Loucy (cell line): ENCODE measurements at regions not wholly inside any gene's neighbourhood (a gene's known extent, or its start where the extent isn't known, plus 50 kb on each side); places are given as distances from the start of the nearest gene placed in this dataset.

ENCODE experiments used
- H2AFZ ChIP-seq: fragments of 200-600 bp; sonication (generic); 2 replicates; pipeline ENCODE4 v1.6.0; 2016; ENCODE audit warnings: antibody characterized with exemption, mild to moderate bottlenecking, low read length, moderate library complexity
- H3F3A ChIP-seq: fragments of 200-600 bp; 2 replicates; pipeline ENCODE4 v1.6.0; 2016; ENCODE audit warnings: antibody characterized with exemption, low read depth, mild to moderate bottlenecking
- H3K27me3 ChIP-seq: fragments of 200-600 bp; sonication (generic); 2 replicates; pipeline ENCODE4 v1.6.1; 2014; ENCODE audit warnings: low read length, mild to moderate bottlenecking; ENCODE audit not compliant: insufficient read depth, poor library complexity, severe bottlenecking
- H3K36me3 ChIP-seq: fragments of 200-600 bp; sonication (generic); 2 replicates; pipeline ENCODE4 v1.6.1; 2016; ENCODE audit warnings: low read length; ENCODE audit not compliant: insufficient read depth
- H3K4me1 ChIP-seq: fragments of 200-600 bp; sonication (generic); 2 replicates; pipeline ENCODE4 v1.5.1; 2014; ENCODE audit warnings: low read length, mild to moderate bottlenecking; ENCODE audit not compliant: insufficient read depth, poor library complexity, severe bottlenecking
- H3K4me2 ChIP-seq: fragments of 200-600 bp; sonication (generic); 2 replicates; pipeline ENCODE4 v1.6.0; 2014; ENCODE audit warnings: antibody characterized with exemption, low read length, low read depth, mild to moderate bottlenecking; ENCODE audit not compliant: poor library complexity, severe bottlenecking
- H3K4me3 ChIP-seq: fragments of 200-600 bp; sonication (generic); 2 replicates; pipeline ENCODE4 v1.5.1; 2014; ENCODE audit warnings: low read length, mild to moderate bottlenecking, mixed read lengths; ENCODE audit not compliant: poor library complexity, severe bottlenecking
- H3K79me2 ChIP-seq: fragments of 200-600 bp; sonication (generic); 2 replicates; pipeline ENCODE4 v1.6.1; 2014; ENCODE audit warnings: low read length; ENCODE audit not compliant: insufficient read depth
- H3K9ac ChIP-seq: fragments of 200-600 bp; sonication (generic); 2 replicates; pipeline ENCODE4 v1.6.0; 2014; ENCODE audit warnings: mild to moderate bottlenecking, low read depth, low read length, moderate library complexity; ENCODE audit not compliant: poor library complexity, severe bottlenecking
- H3K9me2 ChIP-seq: fragments of 200-600 bp; sonication (generic); replicated peaks from 2 replicates; pipeline ENCODE4 v1.6.1; 2016; ENCODE audit warnings: low read depth, low read length, mixed read lengths
- H3K9me3 ChIP-seq: fragments of 200-600 bp; sonication (generic); 2 replicates; pipeline ENCODE4 v1.6.1; 2014; ENCODE audit warnings: mild to moderate bottlenecking, antibody characterized with exemption, low read length, low read depth; ENCODE audit not compliant: insufficient read depth
- H4K20me1 ChIP-seq: fragments of 200-600 bp; sonication (generic); 2 replicates; pipeline ENCODE4 v1.6.0; 2014; ENCODE audit warnings: antibody characterized with exemption, low read length, mild to moderate bottlenecking; ENCODE audit not compliant: insufficient read depth, poor library complexity, severe bottlenecking
- CTCF ChIP-seq: fragments of 200-600 bp; sonication (generic); conservative IDR thresholded peaks from 2 replicates; pipeline ENCODE4 v1.5.1; 2014; ENCODE audit warnings: mild to moderate bottlenecking, antibody characterized with exemption, low read length
- EZH2phosphoT487 ChIP-seq: fragments of 200-600 bp; IDR thresholded peaks from 2 replicates; pipeline ENCODE4 v1.6.1; 2018; ENCODE audit warnings: antibody characterized with exemption, mild to moderate bottlenecking, moderate library complexity, borderline replicate concordance

- Histone ChIP-seq H3K36me3 (no peaks in the 10 kb centered on the region), H4K20me1 (no peaks in the 10 kb centered on the region), H3K4me1 (no peaks in the 10 kb centered on the region), H3K4me3 (no peak overlapping the region), H3K9me2 (no peaks in the 10 kb centered on the region), H2AFZ (no peak overlapping the region), H3K9me3 (no peaks in the 10 kb centered on the region), H3F3A (no peaks in the 10 kb centered on the region), H3K9ac (no peak overlapping the region), H3K4me2 (no peak overlapping the region), H3K27me3 (no peaks in the 10 kb centered on the region), H3K79me2 (no peaks in the 10 kb centered on the region)
- TF ChIP-seq EZH2phosphoT487 = no peak
These were observed 426.1 kb upstream of the TNP1 start for GRCh38 chr2:217285926-217286325.

GRCh38 chr2:217283460-217283859, 423.6 kb upstream of the TNP1 start:
- Histone ChIP-seq H3K4me2 (no peak overlapping the region), H3K4me3 (no peak overlapping the region), H3K9ac (no peak overlapping the region), H3K27me3 (no peaks in the 10 kb centered on the region), H3K79me2 (no peaks in the 10 kb centered on the region), H3K9me3 (no peaks in the 10 kb centered on the region), H2AFZ (no peak overlapping the region), H3K36me3 (no peaks in the 10 kb centered on the region), H3K4me1 (no peaks in the 10 kb centered on the region), H4K20me1 (no peaks in the 10 kb centered on the region), H3K9me2 (no peaks in the 10 kb centered on the region), H3F3A (no peaks in the 10 kb centered on the region)
- TF ChIP-seq CTCF = no peak
- TF ChIP-seq EZH2phosphoT487 = no peak

GRCh38 chr2:217282531-217282930, 422.7 kb upstream of the TNP1 start:
- H3K79me2 ChIP-seq = no peaks in the 10 kb centered on the region
- no peaks in the 10 kb centered on the region for H3K9me2 ChIP-seq
- no peaks in the 10 kb centered on the region for H3K27me3 ChIP-seq
- no peak overlapping the region for H3K9ac ChIP-seq
- no peaks in the 10 kb centered on the region for H4K20me1 ChIP-seq
- no peak overlapping the region for H3K4me3 ChIP-seq
- no peak overlapping the region for H3K4me2 ChIP-seq
- H3K36me3 ChIP-seq = no peaks in the 10 kb centered on the region
- no peak for TF ChIP-seq CTCF
- no peak for TF ChIP-seq EZH2phosphoT487
- no peaks in the 10 kb centered on the region for H3K4me1 ChIP-seq
- H2AFZ ChIP-seq = no peak overlapping the region
- no peaks in the 10 kb centered on the region for H3K9me3 ChIP-seq
- H3F3A ChIP-seq = no peaks in the 10 kb centered on the region

GRCh38 chr2:217279556-217279955, 419.7 kb upstream of the TNP1 start:
- no peaks in the 10 kb centered on the region for H4K20me1 ChIP-seq
- no peaks in the 10 kb centered on the region for H3K36me3 ChIP-seq
- H3K9ac ChIP-seq = no peak overlapping the region
- no peaks in the 10 kb centered on the region for H3K79me2 ChIP-seq
- H3F3A ChIP-seq = no peaks in the 10 kb centered on the region
- TF ChIP-seq CTCF (no peak), EZH2phosphoT487 (no peak)
- no peaks in the 10 kb centered on the region for H3K27me3 ChIP-seq
- H2AFZ ChIP-seq = no peak overlapping the region
- no peaks in the 10 kb centered on the region for H3K9me3 ChIP-seq
- no peak overlapping the region for H3K4me3 ChIP-seq
- H3K9me2 ChIP-seq = no peaks in the 10 kb centered on the region
- no peak overlapping the region for H3K4me2 ChIP-seq
- no peaks in the 10 kb centered on the region for H3K4me1 ChIP-seq
